HG03139 (cell line): ENCODE measurements at regions not wholly inside any gene's neighbourhood (a gene's known extent, or its start where the extent isn't known, plus 50 kb on each side); places are given as distances from the start of the nearest gene placed in this dataset.
"Not testable (repeated sequence)": the region's sequence is repeated elsewhere in the genome, so short reads cannot be mapped to it uniquely, and the experiment has no call there.

Experiments
- ATAC-seq: cut with Tn5 transposase; IDR thresholded peaks from one replicate; pipeline ENCODE4 v1.9.1; 2021; ENCODE audit not compliant: unreplicated experiment

GRCh38 chr2:83470928-83471327 is 988.2 kb downstream of the SUCLG1 start:
- no peak for ATAC-seq

- no peak for ATAC-seq
Observed at GRCh38 chr2:83464444-83464843, 994.6 kb downstream of the SUCLG1 start.

- ATAC-seq: no peak
Observed at GRCh38 chr2:83462881-83463280, 996.2 kb downstream of the SUCLG1 start.

- no peak for ATAC-seq
Observed at GRCh38 chr2:83461135-83461534, 997.9 kb downstream of the SUCLG1 start.

GRCh38 chr2:83459456-83459855 is 999.6 kb downstream of the SUCLG1 start:
- no peak for ATAC-seq

GRCh38 chr2:83435989-83436388 is 1023.1 kb downstream of the SUCLG1 start:
- ATAC-seq: no peak

GRCh38 chr2:83420993-83421392 is 1038.1 kb downstream of the SUCLG1 start:
- no peak for ATAC-seq

- no peak for ATAC-seq
Observed at GRCh38 chr2:83394134-83394904, 1064.8 kb downstream of the SUCLG1 start.

GRCh38 chr2:83388804-83389203 is 1070.3 kb downstream of the SUCLG1 start:
- ATAC-seq: no peak

- no peak for ATAC-seq
Observed at GRCh38 chr2:83386549-83386948, 1072.5 kb downstream of the SUCLG1 start.

GRCh38 chr2:83378921-83379320 is 1080.2 kb downstream of the SUCLG1 start:
- no peak for ATAC-seq

GRCh38 chr2:83376731-83377130 is 1082.3 kb downstream of the SUCLG1 start:
- no peak for ATAC-seq

GRCh38 chr2:83370419-83370762 is 1088.7 kb downstream of the SUCLG1 start:
- ATAC-seq: no peak

- no peak for ATAC-seq
Observed at GRCh38 chr2:83369601-83370418, 1089.3 kb downstream of the SUCLG1 start.

- ATAC-seq: no peak
Observed at GRCh38 chr2:83368916-83369315, 1090.2 kb downstream of the SUCLG1 start.

GRCh38 chr2:83368461-83368860 is 1090.6 kb downstream of the SUCLG1 start:
- no peak for ATAC-seq

- ATAC-seq: no peak
Observed at GRCh38 chr2:83365476-83365875, 1093.6 kb downstream of the SUCLG1 start.

GRCh38 chr2:83364264-83364663 is 1094.8 kb downstream of the SUCLG1 start:
- no peak for ATAC-seq

GRCh38 chr2:83363138-83363537 is 1095.9 kb downstream of the SUCLG1 start:
- not testable (repeated sequence) for ATAC-seq

GRCh38 chr2:83359336-83359735 is 1099.7 kb downstream of the SUCLG1 start:
- ATAC-seq: no peak

- no peak for ATAC-seq
Observed at GRCh38 chr2:83342860-83343329, 1116.2 kb downstream of the SUCLG1 start.

GRCh38 chr2:83340424-83340823 is 1118.7 kb downstream of the SUCLG1 start:
- ATAC-seq: no peak
